ENCODE measurements at regions not wholly inside any gene's neighbourhood (a gene's known extent, or its start where the extent isn't known, plus 50 kb on each side); places are given as distances from the start of the nearest gene placed in this dataset.

DNA sequence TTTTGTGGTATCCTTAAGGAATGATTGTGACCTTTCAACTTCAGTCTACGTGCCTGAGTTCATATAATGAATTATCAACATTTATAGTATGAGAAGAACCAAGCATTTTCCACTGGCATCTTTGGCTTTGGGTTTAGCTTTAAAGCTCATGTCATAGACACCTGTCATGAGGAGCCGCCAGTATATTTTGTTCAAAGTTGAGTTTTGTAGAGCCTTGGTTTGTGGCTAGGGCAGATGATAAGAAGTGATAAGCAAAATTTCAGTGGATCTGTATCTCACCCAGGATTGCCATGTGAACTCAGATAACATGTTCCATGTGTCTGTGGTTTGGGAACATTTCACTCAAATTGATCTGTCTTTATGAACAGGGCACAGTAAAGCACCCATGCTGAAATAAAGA is 873.2 kb downstream of the STPG2 start:
- dilution Hi-C loops (cut with MboI; ENCODE audit: extremely low pct_ligation_motif_present, low sequenced_read_pairs) (no loop called here), intact Hi-C loops (cut with micrococcal nuclease) (no loop called here)
- no peaks in the 10 kb centered on the region for H3K9me3 ChIP-seq (replicated peaks; ENCODE audit: control insufficient read depth, insufficient read depth, low read length)
- ChIA-PET CTCF (no interaction called here), POLR2A (no interaction called here)
- H3K27ac ChIP-seq (ENCODE audit: insufficient read depth, low read depth, low read length), result no peak overlapping the region
- H3K4me1 ChIP-seq (ENCODE audit: control insufficient read depth, extremely low read depth, insufficient read depth, low read length), result no peaks in the 10 kb centered on the region
- no peaks in the 10 kb centered on the region for H3K9me1 ChIP-seq (replicated peaks; ENCODE audit: control insufficient read depth, extremely low read depth, insufficient read depth, low read length)
- H3K27me3 ChIP-seq (ENCODE audit: control insufficient read depth in 2 of 2, insufficient read depth in 2 of 2, low read length in 2 of 2), result no peaks in the 10 kb centered on the region
- no peak overlapping the region for H3K4me3 ChIP-seq (replicated peaks in 1 of 3; ENCODE audit: insufficient read depth in 1 of 3, low read depth in 1 of 3, low read length in 3 of 3)
- H3K9ac ChIP-seq (replicated peaks; ENCODE audit: extremely low read depth, insufficient read depth, low read length), result no peak overlapping the region
- H2AFZ ChIP-seq (ENCODE audit: low read depth, low read length), result no peak overlapping the region
- no peaks in the 10 kb centered on the region for H3K79me2 ChIP-seq (ENCODE audit: control insufficient read depth, insufficient read depth, low read length)
- no TSS peak for BruUV-seq (replicated peaks)
- DNase-seq (ENCODE audit: low read depth, low spot score) (no peak), FAIRE-seq (no peak)
- no peaks in the 10 kb centered on the region for H4K20me1 ChIP-seq (replicated peaks; ENCODE audit: control insufficient read depth, extremely low read depth, insufficient read depth, low read length)
- H3K4me2 ChIP-seq (ENCODE audit: insufficient read depth, low read length), result no peak overlapping the region
- TF ChIP-seq, protein P1, sequence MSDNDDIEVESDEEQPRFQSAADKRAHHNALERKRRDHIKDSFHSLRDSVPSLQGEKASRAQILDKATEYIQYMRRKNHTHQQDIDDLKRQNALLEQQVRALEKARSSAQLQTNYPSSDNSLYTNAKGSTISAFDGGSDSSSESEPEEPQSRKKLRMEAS (IDR thresholded peaks at IDR 0.05; ENCODE audit: insufficient read depth, insufficient read length), result no peak
- TF ChIP-seq JUN (IDR thresholded peaks at IDR 0.05; ENCODE audit: borderline replicate concordance, insufficient read depth, insufficient read length, low read depth), result no peak
- no peak for TF ChIP-seq POLR2AphosphoS5 (IDR thresholded peaks at IDR 0.05; ENCODE audit: insufficient read depth, low read depth, low read length)
- TF ChIP-seq, protein P2, sequence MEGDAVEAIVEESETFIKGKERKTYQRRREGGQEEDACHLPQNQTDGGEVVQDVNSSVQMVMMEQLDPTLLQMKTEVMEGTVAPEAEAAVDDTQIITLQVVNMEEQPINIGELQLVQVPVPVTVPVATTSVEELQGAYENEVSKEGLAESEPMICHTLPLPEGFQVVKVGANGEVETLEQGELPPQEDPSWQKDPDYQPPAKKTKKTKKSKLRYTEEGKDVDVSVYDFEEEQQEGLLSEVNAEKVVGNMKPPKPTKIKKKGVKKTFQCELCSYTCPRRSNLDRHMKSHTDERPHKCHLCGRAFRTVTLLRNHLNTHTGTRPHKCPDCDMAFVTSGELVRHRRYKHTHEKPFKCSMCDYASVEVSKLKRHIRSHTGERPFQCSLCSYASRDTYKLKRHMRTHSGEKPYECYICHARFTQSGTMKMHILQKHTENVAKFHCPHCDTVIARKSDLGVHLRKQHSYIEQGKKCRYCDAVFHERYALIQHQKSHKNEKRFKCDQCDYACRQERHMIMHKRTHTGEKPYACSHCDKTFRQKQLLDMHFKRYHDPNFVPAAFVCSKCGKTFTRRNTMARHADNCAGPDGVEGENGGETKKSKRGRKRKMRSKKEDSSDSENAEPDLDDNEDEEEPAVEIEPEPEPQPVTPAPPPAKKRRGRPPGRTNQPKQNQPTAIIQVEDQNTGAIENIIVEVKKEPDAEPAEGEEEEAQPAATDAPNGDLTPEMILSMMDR (IDR thresholded peaks at IDR 0.05; ENCODE audit: extremely low read depth in 1 of 2, insufficient read depth in 1 of 2, low read depth in 1 of 2, low read length in 2 of 2), result no peak
- no peak for TF ChIP-seq EZH2 (IDR thresholded peaks at IDR 0.05; ENCODE audit: borderline replicate concordance, low read depth, low read length, severe bottlenecking)
- no peak for TF ChIP-seq MYC (IDR thresholded peaks at IDR 0.05; ENCODE audit: low read depth, low read length)
- no peak for TF ChIP-seq POLR2A (IDR thresholded peaks at IDR 0.05; ENCODE audit: low read depth, low read length)
- TF ChIP-seq FOS (IDR thresholded peaks at IDR 0.05; ENCODE audit: borderline replicate concordance, insufficient read depth, low read length), result no peak
- TF ChIP-seq GATA2 (IDR thresholded peaks at IDR 0.05; ENCODE audit: insufficient read depth, insufficient read length, low read depth, low read length), result no peak
- no peaks in the 10 kb centered on the region for H3K36me3 ChIP-seq (ENCODE audit: control insufficient read depth in 2 of 2, extremely low read depth in 1 of 2, insufficient read depth in 2 of 2, low read length in 2 of 2)
